ENCODE measurements at regions not wholly inside any gene's neighbourhood (a gene's known extent, or its start where the extent isn't known, plus 50 kb on each side); places are given as distances from the start of the nearest gene placed in this dataset.
"Not testable (repeated sequence)": the region's sequence is repeated elsewhere in the genome, so short reads cannot be mapped to it uniquely, and the experiment has no call there.

DNA sequence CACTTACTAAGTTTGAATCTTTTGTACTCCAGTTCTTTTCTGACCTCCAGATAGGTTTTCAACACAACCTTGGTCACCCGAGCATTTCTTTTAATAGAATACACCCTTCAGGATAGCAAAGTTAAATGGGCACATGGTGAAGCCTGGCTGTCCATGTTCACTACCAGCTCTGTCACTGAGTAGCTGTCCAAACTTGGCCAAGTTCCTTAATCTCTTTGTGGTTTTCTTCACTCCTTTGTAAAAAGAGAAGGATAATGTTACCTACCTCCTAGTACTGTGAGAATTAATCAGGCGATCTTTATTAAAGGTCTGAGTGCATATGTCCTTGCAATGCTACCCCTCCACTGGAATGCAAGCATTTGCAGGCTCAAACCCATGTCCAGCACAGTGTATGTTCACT is 128.1 kb upstream of the PTPRZ1 start:
- DNase-seq: no peak

DNA sequence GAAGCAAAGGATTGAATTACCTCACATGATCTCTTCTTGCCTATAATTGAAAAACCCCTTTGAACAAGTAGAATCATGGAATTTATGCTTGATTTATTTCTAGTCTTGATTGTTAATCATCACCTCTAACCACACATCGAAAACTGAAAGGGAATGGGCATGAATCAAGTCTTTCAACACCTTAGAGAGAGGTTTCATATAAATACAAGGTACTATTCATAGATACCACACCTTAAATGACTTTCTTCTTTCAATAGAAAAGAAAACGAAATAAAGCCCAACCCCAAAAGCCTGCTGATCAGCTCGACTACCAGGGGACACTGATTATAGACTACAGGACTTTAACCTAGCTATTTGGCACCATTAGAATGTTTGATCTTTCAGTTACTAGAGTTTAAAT is 128.6 kb upstream of the PTPRZ1 start:
- DNase-seq: no peak

DNA sequence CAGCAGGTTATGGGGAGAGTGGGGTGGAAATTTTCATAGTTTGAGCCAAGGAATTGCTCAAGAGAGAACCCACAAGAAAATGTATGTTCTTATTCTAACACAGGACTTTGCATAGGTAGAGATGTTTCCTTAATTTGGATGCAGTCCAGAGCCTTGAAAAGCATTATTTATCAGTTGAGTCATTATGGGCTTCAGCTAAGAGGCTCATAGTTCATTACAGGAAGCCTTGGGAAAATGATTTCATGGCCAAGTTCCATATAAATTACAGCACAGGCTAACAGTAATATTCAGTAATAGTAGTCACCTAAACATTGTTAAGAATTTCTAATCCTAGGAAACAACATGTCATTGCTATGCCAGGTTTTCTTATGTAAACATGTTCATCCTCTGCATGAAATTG is 131.1 kb upstream of the PTPRZ1 start:
- DNase-seq: no peak

DNA sequence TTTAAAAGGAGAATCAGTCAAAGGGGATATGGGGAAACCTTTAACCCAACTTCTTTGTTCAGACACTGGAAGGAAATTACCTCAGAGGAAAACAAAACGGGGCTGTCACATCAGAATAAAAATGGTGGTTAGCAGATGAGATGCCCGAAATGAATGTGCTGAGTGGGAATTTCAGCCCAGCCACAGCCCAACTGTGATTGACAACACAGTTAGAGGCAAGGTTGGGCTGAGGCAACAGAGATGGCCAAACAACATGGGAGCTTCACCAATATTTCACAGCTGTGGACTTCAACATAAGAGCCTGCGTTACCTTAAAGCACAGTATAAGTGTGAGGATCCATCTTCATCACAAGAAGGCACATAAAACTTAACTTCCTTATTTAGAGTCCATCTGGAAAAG is 133.5 kb upstream of the PTPRZ1 start:
- DNase-seq: no peak

DNA sequence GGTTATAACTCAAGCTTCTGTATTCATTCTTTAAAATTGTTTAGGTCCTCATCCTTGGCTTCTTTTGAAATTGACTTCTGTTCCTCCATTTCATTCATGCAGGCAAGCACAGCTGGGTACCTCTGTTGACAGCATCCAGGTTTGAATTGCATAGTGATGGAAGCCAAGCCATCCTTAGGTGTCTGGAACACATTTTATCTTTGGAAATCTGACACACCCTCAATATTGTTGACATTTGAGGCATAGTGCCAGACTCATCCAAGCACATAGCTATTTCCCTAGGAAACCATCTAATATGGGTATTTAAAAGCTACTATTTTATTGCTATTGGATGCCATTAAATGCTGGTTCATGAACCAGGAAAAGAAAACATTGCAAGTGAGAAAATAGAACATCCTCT is 142.1 kb upstream of the PTPRZ1 start:
- no peak for DNase-seq

DNA sequence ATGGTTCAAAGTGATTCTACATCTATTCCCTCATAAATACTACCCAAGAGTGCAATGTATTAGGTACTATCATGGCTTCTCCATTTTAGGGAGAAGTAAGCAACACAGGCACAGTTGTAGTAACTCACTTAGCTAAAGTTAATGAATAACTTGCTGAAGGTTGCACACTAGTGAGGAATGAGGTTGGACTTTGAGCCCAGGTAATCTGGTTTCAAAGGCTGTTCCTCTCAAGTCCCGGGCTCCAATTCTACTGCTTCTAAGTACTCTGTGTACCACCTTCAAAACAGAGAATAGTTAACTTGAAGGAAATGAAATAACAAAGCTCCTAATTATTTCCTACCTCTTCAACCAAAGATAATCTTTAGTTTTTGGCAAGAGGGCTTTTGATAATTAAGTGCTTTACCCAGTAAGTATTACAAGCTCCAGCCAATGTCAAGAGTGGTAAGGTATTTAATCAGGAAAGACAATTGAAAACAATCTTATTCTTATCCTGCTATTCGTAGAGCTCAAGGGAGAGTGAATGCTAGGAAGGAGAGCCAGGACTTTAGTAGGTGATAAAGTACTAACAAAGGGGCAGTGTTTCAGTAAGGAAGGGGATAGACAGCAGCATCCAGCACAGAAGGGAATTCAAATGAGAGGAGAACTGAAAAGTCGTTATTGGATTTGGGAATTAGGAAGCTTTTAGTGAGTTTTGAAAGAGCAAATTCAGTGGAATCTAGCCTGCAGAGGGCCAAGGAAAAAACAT is 158.2 kb upstream of the PTPRZ1 start:
- DNase-seq: no peak

DNA sequence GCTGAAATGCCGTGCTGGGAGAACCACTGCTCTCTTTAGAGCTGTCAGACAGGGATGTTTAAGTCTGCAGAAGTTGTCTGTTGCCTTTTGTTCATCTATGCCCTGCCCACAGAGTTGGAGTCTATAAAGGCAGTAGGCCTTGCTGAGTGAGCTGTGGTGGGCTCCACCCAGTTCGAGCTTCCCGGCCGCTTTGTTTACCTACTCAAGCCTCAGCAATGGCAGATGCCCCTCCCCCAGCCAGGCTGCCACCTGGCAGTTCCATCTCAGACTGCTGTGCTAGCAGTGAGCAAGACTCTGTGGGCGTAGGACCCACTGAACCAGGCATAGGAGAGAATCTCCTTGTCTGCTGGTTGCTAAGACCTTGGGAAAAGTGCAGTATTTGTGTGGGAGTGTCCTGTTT is 160.0 kb upstream of the PTPRZ1 start:
- DNase-seq: not testable (repeated sequence)

DNA sequence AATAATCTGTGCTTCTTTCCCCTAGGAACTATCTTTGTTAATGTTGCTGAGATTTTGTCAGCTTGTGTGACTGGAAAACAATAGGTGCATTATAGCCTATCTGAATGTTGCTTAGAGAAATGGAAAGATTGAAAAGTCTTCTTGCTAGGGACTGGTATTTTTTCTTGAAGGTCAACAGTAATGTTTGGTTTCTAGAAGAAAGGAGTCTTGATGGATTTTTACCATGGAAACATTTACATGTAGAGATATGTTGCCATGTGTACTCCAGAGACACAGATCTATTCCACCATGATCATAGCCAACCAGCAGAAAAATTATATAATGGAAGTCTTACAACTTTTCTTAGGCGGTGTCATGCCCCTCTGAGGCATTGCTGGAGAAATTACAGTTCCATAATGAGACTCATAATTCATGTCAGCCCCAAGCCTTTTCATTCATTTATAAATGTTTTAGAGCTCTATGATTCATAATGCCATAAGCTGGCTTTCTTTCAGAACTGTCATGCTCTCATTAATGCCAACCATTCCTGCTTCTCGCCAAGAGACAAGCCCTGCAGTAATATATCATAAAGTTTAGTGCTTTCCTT is 175.1 kb upstream of the PTPRZ1 start:
- DNase-seq: no peak

DNA sequence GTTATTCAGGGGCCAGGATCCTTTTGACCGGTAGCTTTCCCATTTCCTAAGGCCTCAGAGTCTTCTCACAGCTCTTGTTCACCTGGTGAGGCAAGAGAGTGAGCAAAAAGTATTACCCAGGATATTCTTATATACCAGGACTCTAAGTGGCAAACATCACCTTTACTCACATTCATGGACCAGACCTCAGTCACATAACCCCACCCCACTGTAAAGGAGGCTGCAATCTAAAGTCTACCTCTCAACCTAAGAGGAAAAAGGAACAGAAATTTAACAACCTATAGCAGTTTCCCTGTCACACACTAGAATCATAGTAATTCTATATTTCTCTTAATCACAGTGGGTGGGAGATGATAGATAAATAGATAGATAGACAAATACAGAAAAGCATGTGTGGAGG is 176.0 kb upstream of the PTPRZ1 start:
- no peak for DNase-seq

DNA sequence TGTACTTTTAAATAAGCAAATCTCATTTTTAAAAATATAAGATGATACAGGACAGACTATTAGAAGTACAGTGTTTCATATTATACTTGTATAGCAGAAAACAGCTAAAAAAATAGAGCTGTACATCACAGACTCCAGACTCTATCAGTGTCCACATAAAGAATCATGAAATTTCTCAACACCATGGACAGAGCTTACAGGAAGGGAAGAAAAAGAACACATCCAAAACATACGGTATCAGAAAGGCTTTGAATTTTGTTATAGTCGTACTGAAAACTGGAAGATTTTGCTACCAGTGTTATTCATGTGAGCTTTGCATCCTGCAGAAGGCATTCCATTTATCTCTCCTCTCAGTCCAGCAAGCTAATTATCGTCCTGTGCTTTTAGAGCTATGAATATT is 183.2 kb upstream of the PTPRZ1 start:
- no peak for DNase-seq

DNA sequence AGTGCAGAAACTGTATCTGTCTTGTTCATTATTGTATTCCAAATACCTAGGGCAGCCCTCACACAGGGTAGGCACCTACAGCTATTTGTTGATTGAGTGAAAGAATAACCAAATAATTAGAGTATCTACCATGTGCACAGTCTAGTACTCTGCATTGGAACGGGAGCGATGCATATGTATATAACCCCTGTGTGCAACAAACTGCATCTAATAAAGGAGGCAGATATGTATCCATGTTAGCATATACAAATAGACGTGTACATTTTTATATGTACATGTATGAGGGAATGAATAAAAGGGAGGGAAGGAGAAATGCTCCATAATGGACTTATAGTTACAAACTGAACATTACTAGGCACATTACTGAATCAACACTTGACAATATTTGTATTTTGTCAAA is 191.3 kb upstream of the PTPRZ1 start:
- no peak for DNase-seq

DNA sequence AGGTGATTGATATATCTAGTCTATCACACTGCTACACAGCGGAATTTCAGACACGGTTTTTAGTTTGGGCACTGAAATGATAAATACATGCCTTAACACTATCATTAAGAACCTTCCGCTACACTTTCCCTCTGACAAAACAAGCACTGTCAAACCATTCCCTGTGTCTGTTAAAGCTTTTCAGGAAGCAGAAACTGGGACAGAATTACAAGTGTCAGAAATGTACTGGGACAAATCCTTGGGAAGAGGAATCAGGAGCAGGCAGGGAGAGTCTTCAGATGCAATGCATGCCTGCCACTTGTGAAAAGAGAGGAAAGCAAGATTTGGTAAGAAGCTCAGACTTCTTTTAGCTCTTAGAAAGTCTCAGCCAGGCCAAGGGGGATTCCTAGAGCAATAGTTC is 196.8 kb upstream of the PTPRZ1 start:
- no peak for DNase-seq

DNA sequence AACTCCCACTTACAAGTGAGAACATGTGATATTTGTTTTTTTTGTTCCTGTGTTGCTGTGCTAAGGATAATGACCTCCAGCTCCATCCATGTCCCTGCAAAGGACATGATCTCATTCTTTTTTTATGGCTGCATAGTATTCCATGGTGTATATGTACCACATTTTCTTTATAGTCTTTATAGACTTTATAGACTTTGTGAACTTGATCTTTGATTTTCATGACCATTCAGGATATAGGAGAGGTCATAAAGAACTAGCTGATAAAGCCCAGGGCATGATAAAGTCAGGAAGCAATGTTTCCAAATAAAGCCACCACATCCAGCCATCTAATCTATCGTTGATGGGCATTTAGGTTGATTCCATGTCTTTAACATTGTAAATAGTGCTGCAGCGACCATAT is 198.5 kb upstream of the PTPRZ1 start:
- not testable (repeated sequence) for DNase-seq

DNA sequence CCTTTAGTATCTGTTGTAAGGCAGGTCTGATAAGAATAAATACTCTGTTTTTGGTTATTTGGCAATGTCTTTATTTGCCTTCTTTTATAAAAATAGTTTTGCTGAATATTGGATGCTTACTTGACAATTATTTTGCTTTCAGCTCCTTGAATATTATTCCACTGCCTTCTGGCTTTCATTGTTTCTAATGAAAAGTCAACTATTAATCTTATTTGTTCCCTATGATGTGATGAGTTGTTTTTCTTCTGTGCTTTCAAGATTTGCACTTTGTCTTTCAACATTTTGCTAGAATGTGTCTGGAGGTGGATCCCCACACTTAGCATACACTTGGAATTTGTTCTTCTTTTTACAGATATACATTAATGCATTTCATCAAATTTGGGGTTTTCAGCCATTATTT is 203.8 kb upstream of the PTPRZ1 start:
- DNase-seq: no peak

DNA sequence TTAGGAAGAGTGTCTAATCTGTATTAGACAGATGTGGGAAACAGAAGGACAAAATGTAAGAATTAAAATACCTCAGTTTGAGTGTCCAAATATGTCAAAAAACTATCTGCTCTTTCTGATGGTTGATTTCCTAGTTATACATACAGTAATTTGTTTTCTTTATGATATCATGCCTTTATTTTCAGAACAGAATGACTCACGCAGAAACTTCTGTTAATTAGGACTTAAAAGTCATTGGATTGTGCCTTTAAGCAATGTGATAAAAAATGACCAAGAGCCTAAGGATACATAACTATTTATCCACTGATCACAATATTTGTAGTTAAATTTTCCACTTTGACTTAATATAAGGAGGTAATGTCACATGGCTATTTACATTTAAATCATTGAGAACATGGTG is 206.7 kb upstream of the PTPRZ1 start:
- no peak for DNase-seq

DNA sequence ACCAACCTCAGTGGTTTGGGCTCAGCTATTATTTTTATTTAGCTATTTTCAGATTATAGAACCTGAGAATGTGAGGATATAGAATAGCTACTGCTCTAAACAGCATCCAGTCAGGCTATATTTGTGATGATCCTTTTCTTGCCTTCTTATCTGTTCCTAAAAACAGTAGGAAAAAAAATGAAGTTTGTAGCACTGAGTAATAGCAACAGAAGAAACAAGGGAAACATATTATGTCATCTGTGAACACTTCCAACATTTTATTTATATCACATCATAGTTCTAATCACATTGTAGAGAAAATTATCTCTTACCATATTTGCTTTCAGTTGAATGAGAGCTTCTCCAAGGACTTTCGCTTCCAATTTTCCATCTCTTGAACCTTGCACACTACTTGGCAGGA is 229.6 kb upstream of the PTPRZ1 start:
- DNase-seq: no peak

DNA sequence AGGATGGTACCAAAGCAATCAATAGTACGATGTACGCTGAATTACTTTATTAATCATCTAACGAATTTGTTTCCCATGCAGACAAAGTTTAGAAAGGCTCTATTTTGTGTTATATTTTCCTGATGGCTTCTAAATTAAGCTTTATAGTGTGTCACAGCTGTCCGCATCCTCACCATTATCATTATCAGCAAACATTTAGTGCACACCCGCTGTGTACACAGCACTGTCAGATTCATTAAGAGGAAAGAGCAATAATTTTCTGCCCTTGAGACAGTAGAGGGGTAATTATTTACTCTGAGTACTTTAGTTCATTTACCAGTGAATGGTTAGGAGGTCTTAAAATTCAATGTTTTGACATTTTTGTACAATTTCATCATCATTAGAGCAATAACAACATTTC is 233.3 kb upstream of the PTPRZ1 start:
- no peak for DNase-seq

DNA sequence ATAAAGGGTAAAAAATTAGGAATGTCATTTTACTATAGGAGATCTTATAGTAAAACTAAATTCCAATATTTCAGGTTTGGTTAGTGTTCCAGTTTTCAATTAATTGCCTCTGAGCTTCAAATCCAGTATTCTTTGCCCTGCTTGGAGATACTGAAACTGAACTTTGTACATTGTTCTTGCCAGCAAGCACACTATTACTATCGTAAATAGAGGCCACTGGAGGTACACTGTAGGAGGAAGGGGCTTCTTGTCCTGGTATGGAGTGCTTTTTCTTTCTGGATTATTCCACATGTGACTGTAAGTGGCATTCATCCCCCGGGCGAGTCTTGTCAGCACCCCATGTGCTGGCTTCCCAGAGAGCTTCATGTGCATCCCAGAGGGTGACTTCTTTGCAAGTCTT is 234.7 kb upstream of the PTPRZ1 start:
- no peak for DNase-seq

DNA sequence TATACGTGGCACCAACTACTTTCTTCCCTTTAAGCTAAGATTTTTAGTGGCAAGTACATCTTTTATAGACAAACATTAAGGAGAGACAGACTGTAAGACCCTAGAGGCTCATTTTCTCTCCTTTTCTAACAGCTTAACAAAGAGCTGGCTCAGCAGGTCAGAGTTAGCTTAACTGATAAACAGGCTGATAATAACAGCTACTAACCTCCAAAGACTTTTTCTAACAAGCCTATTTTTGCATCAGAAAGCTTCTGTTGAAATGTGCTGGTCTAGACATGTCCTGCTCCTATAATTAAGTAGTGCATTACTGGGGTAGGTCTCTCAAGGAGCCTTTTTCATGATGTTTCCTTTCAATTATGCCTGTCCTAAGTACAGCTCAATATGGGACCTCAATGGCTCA is 238.2 kb upstream of the FAM3C start:
- no peak for DNase-seq

DNA sequence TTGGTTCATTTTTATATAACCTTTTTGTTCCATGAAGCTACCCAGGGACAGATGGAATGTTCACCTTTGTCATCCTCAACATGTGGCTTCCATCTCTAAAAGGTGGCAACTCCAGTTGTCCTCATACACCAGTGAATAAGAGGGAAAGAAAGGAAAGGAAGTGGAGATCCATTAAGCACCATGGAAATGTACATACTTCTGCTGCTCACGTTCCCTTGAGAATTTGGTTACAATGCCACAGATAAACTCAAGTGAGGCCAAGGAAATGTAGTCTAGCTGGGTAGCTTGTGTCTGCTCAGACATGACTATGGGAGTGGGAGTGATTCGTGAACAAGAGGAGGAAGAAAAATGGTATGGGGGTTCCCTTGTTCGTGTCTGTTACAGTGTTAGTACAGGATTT is 237.1 kb upstream of the FAM3C start:
- no peak for DNase-seq

DNA sequence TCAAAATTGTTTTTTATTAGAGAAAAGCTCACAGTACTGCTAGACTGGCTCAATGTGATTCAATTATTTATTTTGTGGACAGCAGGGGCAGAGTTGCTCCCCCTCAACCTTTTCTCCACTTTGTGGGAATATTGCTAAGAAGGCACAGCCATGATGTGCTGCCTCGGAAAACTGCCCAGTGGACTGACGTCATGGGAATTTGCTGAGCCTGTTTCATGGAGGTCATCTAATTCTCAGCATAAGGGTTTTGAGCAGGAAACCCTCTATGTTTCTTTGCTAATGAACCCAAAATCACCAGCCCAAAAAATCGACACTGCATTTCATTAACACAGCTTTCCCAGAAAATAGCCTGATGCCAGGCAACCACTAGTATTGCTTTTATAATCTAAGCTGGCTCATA is 228.8 kb upstream of the FAM3C start:
- DNase-seq: peak; percentile 13

DNA sequence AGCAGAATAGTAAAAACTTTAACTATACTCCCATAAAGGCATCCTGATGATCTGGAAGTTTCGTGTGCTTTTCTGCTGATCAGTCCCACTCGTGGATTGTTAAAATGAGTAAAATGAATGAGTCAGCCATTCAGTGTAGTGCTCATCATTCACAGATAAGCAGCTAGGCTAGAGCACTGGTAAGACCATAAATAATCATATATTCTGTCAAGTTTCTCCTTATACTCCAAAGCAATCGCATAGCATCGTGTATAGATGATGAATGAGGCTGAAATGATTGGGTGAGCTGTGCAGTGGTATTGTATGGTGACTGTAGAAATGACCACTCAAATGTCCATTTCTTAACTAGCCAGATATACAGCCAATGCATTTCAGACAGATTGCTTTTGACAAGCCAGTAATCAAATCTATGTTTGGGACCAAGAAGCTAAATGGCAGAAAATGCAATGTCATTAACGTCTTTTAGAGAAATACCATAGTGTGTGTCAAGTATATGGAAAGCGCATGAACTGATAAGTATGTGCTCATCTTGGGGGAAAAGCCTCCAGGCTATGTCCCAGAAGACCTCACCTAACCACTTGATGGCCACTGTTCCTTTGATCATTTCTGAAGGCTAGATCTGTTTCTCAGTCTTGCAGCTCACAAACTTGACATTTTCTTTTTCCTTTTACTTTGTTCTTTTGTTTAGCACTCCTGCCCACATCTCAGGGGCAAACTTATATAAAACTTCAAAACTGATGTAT is 227.2 kb upstream of the FAM3C start:
- DNase-seq: no peak

DNA sequence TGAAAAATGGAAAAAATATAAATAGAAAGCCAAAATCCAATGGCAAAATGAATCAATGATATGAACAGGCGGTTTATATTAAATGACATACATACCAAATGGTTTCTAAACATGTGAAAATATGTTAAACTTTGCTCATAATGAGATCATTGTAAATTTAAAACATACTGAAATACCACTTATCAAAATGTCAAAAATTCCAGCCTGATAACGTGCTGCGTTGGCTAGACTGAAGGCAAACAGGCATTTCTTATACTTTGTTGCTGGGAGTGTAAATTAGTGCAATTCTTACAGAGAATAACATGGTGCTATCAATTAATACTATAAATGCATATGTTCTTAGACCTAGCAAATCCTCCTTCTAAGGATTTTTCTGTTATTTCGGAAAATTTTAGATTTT is 225.8 kb upstream of the FAM3C start:
- no peak for DNase-seq
